NCI-H2196 (cell line): ENCODE measurements at regions not wholly inside any gene's neighbourhood (a gene's known extent, or its start where the extent isn't known, plus 50 kb on each side); places are given as distances from the start of the nearest gene placed in this dataset.
A peak's percentile ranks its signal among the peaks of the same experiment; 100 is the strongest.

Source experiments
- DNase-seq: peaks from one replicate; lab custom pipeline; 2025; ENCODE audit not compliant: unreplicated experiment; lab: John Stamatoyannopoulos, UW

- DNase-seq: no peak
Measured at GRCh38 chr3:102223132-102223531, 211.7 kb upstream of the ZPLD1 start.

DNA sequence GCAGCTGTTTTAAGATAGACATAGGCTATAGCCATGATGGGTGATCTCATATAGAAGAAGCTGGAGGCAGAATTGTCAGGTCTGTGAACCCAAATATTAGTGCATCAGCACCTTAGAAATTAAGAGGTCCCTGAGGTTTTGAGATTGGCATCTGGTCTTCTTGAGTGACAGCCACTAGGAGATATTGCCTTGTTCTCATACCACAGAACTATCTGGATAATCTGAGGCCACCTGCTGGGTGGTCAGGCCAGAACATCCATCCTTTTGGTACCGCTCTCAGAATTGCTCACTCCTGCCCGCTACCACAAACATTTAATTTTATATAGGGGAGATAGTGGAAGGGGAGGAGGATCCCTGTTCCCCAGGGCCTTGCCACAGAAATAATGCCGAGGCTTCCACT, 210.6 kb upstream of the ZPLD1 start:
- no peak for DNase-seq

DNA sequence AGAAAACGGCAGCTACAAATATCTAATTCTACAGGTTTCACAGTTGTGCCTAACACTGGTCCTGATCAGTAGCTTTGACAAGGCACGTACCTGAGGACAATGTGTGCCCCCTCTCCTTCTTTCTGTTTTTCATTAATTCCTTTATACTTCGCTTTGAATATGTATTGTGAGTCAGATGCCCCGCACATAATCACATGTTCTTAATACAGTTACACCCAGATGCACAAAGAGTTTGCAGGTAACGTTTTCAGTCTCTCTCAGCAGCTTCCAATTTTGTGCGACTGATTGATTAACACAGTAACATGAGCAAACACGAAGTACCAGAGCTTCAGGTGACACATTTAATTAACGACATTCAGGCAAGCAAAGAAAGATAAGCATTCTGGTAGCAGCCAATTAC, 209.8 kb upstream of the ZPLD1 start:
- DNase-seq: no peak

- DNase-seq: peak; percentile 79
Measured at GRCh38 chr3:102225407-102226132, 209.2 kb upstream of the ZPLD1 start.

GRCh38 chr3:102226463-102226862, 208.4 kb upstream of the ZPLD1 start:
- DNase-seq: no peak

- peak; percentile 84 for DNase-seq
Measured at GRCh38 chr3:102229062-102229655, 205.7 kb upstream of the ZPLD1 start.

GRCh38 chr3:102230057-102230456, 204.8 kb upstream of the ZPLD1 start:
- no peak for DNase-seq

- DNase-seq: no peak
Measured at GRCh38 chr3:102233881-102234280, 200.9 kb upstream of the ZPLD1 start.

DNA sequence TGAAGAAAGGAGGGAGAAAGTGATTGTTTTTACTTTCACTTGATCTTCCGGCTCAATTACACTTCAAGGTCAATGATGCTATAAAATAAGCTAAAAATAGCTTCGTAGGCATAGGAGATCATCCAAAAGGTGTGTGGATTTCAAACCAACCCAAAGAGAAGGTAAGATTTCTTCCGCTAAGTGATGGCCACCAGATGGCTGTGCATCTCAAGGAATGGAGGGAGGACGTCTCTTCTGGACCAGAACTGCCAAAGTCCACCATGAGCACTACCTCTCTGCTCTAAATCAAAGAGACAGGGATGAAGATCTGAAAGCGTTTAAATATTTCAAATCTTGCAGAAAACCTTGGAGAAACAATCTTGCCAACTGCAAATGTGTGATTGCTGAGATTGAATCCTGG, 199.1 kb upstream of the ZPLD1 start:
- no peak for DNase-seq

DNA sequence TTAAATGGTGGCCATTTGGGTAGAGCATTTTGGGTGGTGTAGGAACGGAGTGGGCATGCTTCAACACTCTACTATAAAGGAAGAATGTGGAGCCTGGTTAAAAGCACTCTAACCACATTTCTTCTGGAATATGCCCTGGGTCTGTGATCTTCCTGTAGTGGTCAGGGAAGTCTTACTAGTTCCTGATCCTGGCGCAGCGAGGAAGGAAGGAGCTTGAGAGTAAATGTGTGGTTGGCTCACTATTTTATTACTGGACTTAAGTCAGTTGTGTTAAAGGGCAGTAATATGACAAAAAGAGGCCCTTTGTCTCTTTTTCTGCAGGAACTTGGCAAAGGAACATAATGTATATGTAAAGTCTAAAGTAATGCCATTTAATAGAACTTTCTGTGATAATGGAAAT, 197.6 kb upstream of the ZPLD1 start:
- no peak for DNase-seq

DNA sequence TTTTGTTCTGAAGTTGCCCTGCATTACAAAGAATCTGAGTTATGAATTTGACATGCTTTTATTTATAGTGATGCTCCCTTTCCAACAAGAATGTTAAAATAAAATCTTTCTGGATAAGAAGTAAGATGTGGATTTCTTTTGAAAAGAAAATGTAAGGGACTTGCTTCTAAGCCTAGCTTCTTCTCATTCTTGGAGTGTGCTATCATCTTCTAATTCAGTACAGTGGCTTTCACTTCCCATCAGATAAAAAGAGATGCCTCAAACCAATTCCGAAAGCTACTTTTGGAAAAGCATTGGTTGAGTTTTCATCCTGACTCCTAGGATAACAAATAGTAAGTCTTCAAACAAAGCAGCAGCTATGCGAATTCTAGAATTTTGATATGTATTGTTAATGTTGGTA, 197.0 kb upstream of the ZPLD1 start:
- DNase-seq: no peak

DNA sequence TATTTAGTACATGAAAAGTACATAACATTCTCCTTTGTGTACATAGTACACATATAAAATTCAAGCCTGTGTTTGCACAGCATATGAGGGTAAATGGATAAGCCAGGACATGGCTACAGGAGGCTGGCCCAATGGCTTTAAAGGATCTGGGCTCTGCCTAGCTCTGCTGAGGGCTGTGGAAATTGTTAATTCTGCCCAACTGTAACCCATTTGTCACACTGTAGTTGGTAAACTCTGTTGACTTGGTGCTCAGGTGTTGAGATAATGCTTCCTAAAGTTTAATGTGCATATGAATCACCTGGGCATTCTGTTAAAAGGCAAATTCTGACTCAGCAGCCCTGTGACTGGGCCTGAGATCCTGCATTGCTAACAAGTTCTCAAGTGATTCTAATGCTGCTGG, 196.5 kb upstream of the ZPLD1 start:
- no peak for DNase-seq

DNA sequence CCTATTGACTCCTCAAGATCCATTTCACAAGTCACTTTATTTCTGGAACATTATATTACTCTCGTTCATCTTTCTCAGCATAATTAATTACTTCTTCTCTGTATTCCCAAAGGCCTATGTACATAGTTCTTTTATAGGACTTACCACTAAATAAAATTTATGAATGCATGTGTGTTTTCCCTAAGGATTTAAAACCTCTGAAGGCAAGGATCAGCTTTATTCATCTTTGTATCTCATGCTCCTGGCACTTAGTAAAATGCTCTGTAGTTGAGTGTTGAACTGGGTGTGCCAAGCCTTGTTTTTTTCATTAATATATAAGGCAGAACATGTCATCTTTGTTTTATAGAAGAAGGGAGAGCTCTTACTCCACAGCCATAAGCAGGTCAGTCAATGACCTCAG, 194.1 kb upstream of the ZPLD1 start:
- DNase-seq: no peak

GRCh38 chr3:102248981-102249705, 185.7 kb upstream of the ZPLD1 start:
- DNase-seq: no peak

- DNase-seq: no peak
Measured at GRCh38 chr3:102255736-102256135, 179.1 kb upstream of the ZPLD1 start.

GRCh38 chr3:102258666-102259227, 176.1 kb upstream of the ZPLD1 start:
- no peak for DNase-seq

DNA sequence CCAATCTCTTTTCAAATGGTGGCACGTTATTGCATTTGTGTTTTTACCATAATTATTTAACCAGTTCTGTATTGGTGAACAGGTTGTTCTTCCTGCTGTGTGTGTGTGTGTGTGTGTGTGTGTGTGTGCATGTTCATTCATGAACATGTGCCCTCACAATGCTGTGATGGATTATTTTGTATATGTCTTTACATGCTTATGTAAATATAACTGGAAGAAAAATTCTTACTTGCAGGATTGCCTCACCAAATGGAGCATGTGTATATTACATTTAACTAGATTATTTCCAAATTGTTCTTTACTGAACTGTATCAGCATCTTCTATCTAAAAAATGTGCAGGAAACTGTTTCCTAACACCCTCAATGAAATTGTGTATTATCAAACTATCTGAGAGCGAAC, 175.2 kb upstream of the ZPLD1 start:
- DNase-seq: no peak

- no peak for DNase-seq
Measured at GRCh38 chr3:102265720-102266119, 169.1 kb upstream of the ZPLD1 start.

GRCh38 chr3:102269406-102269805, 165.4 kb upstream of the ZPLD1 start:
- no peak for DNase-seq

- no peak for DNase-seq
Measured at GRCh38 chr3:102290241-102290640, 144.6 kb upstream of the ZPLD1 start.

- no peak for DNase-seq
Measured at GRCh38 chr3:102295756-102296155, 139.1 kb upstream of the ZPLD1 start.

- no peak for DNase-seq
Measured at GRCh38 chr3:102297072-102297658, 137.7 kb upstream of the ZPLD1 start.
